Upper lobe of left lung (tissue), 4 donors: ENCODE measurements at regions not wholly inside any gene's neighbourhood (a gene's known extent, or its start where the extent isn't known, plus 50 kb on each side); places are given as distances from the start of the nearest gene placed in this dataset.

ENCODE experiments used
- EP300 ChIP-seq, 4 donors: sonication (generic); formaldehyde crosslinking; IDR thresholded peaks; one replicate each; pipeline ENCODE4 v1.5.1; 2017; ENCODE audit warnings: antibody characterized with exemption in 4 of 4, control low read depth in 2 of 4
- POLR2A ChIP-seq, 4 donors: fragments of 450-650 bp; IDR thresholded peaks; one replicate each; pipeline ENCODE4 v1.5.1; 2016 to 2017; ENCODE audit warnings: antibody characterized with exemption in 4 of 4, mild to moderate bottlenecking in 2 of 4
- POLR2AphosphoS5 ChIP-seq, 2 donors: sonication (generic); formaldehyde crosslinking; IDR thresholded peaks; one replicate each; pipeline ENCODE4 v1.5.1; 2017; ENCODE audit warnings: antibody characterized with exemption in 2 of 2
- TF ChIP-seq, protein P1 (sequence below), 6 experiments: fragments of 450-650 bp in 4 of 6; fragments of 200-600 bp in 2 of 6; sonication (generic) in 2 of 6; IDR thresholded peaks; one replicate each; pipeline ENCODE4 v1.5.1; 2016 to 2019; ENCODE audit warnings: antibody characterized with exemption in 6 of 6

GRCh38 chr5:74971947-74972460 lies 80.4 kb downstream of the GCNT4 start:
- TF ChIP-seq, protein P1, sequence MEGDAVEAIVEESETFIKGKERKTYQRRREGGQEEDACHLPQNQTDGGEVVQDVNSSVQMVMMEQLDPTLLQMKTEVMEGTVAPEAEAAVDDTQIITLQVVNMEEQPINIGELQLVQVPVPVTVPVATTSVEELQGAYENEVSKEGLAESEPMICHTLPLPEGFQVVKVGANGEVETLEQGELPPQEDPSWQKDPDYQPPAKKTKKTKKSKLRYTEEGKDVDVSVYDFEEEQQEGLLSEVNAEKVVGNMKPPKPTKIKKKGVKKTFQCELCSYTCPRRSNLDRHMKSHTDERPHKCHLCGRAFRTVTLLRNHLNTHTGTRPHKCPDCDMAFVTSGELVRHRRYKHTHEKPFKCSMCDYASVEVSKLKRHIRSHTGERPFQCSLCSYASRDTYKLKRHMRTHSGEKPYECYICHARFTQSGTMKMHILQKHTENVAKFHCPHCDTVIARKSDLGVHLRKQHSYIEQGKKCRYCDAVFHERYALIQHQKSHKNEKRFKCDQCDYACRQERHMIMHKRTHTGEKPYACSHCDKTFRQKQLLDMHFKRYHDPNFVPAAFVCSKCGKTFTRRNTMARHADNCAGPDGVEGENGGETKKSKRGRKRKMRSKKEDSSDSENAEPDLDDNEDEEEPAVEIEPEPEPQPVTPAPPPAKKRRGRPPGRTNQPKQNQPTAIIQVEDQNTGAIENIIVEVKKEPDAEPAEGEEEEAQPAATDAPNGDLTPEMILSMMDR (IDR thresholded peaks at IDR 0.05): no peak
- TF ChIP-seq POLR2A (IDR thresholded peaks at IDR 0.05) (no peak), POLR2AphosphoS5 (IDR thresholded peaks at IDR 0.05) (no peak), EP300 (IDR thresholded peaks at IDR 0.05) (no peak)
